ENCODE measurements at regions not wholly inside any gene's neighbourhood (a gene's known extent, or its start where the extent isn't known, plus 50 kb on each side); places are given as distances from the start of the nearest gene placed in this dataset.

- no peaks in the 10 kb centered on the region for H3K27me3 ChIP-seq
- no peak overlapping the region for H3K27ac ChIP-seq
- DNase-seq (ENCODE audit: low spot score in 2 of 2) = no peak
- H3K36me3 ChIP-seq = no peaks in the 10 kb centered on the region
- 87 to 93% methylated on average over 7 of the region's 7 CpGs for WGBS, 2 donors
- no peak overlapping the region for H3K4me3 ChIP-seq
- no peaks in the 10 kb centered on the region for H3K4me1 ChIP-seq
- H3K9me3 ChIP-seq = no peaks in the 10 kb centered on the region
- TF ChIP-seq EP300 (IDR thresholded peaks at IDR 0.05) = no peak
- no peak for TF ChIP-seq CTCF (IDR thresholded peaks at IDR 0.05)
- TF ChIP-seq POLR2A (IDR thresholded peaks at IDR 0.05) = no peak
Measured at GRCh38 chr3:59456852-59457485, 407.1 kb upstream of the CFAP20DC start.

- no peak for DNase-seq (ENCODE audit: low spot score in 2 of 2)
- 71 to 78% methylated on average over 7 of the region's 7 CpGs for WGBS, 2 donors
- no peaks in the 10 kb centered on the region for H3K27me3 ChIP-seq
- H3K4me1 ChIP-seq = no peaks in the 10 kb centered on the region
- H3K27ac ChIP-seq = no peak overlapping the region
- TF ChIP-seq POLR2A (IDR thresholded peaks at IDR 0.05) (no peak), CTCF (IDR thresholded peaks at IDR 0.05) (no peak), EP300 (IDR thresholded peaks at IDR 0.05) (no peak)
- H3K9me3 ChIP-seq = no peaks in the 10 kb centered on the region
- H3K36me3 ChIP-seq = no peaks in the 10 kb centered on the region
- H3K4me3 ChIP-seq = no peak overlapping the region
Measured at GRCh38 chr3:59451800-59452746, 402.2 kb upstream of the CFAP20DC start.

- Histone ChIP-seq H3K4me1 (no peaks in the 10 kb centered on the region), H3K9me3 (no peaks in the 10 kb centered on the region), H3K27ac (peak overlapping the region in 1 of 4 donors; percentile 35), H3K36me3 (no peaks in the 10 kb centered on the region), H3K4me3 (no peak overlapping the region), H3K27me3 (no peaks in the 10 kb centered on the region)
- WGBS, 2 donors = 49 to 52% methylated on average over 6 of the region's 6 CpGs
- no peak for DNase-seq (ENCODE audit: low spot score in 2 of 2)
- TF ChIP-seq EP300 (IDR thresholded peaks at IDR 0.05) (no peak), CTCF (IDR thresholded peaks at IDR 0.05) (no peak), POLR2A (IDR thresholded peaks at IDR 0.05) (no peak)
Measured at GRCh38 chr3:59450946-59451763, 401.3 kb upstream of the CFAP20DC start.

GRCh38 chr3:59450437-59450836, 400.6 kb upstream of the CFAP20DC start:
- no peaks in the 10 kb centered on the region for H3K4me1 ChIP-seq
- no peaks in the 10 kb centered on the region for H3K27me3 ChIP-seq
- no peak overlapping the region for H3K4me3 ChIP-seq
- 93 to 95% methylated on average over 5 of the region's 5 CpGs for WGBS, 2 donors
- DNase-seq (ENCODE audit: low spot score in 2 of 2) = no peak
- H3K36me3 ChIP-seq = no peaks in the 10 kb centered on the region
- no peaks in the 10 kb centered on the region for H3K9me3 ChIP-seq
- TF ChIP-seq CTCF (IDR thresholded peaks at IDR 0.05) (no peak), EP300 (IDR thresholded peaks at IDR 0.05) (no peak), POLR2A (IDR thresholded peaks at IDR 0.05) (no peak)
- peak overlapping the region in 1 of 4 donors; percentile 35 for H3K27ac ChIP-seq
